Testis (tissue), 2 donors: ENCODE measurements at regions not wholly inside any gene's neighbourhood (a gene's known extent, or its start where the extent isn't known, plus 50 kb on each side); places are given as distances from the start of the nearest gene placed in this dataset.

ENCODE experiments used
- DNase-seq: peaks from one replicate; pipeline ENCODE4 v3.0.0-alpha.2; 2019
- H3K27ac ChIP-seq, 2 donors: fragments of 200-600 bp; sonication (generic); one replicate each; pipeline ENCODE4 v1.5.1; 2019
- H3K27me3 ChIP-seq: fragments of 200-600 bp; sonication (generic); one replicate; pipeline ENCODE4 v1.5.1; 2019
- H3K36me3 ChIP-seq: fragments of 200-600 bp; sonication (generic); one replicate; pipeline ENCODE4 v1.5.1; 2017; ENCODE audit warnings: low read depth; ENCODE audit errors: missing control alignments
- H3K4me1 ChIP-seq: fragments of 200-600 bp; sonication (generic); one replicate; pipeline ENCODE4 v1.5.1; 2019
- H3K4me3 ChIP-seq, 2 donors: fragments of 200-600 bp; sonication (generic); one replicate each; pipeline ENCODE4 v1.5.1; 2017 to 2019
- H3K9me3 ChIP-seq: fragments of 200-600 bp; sonication (generic); one replicate; pipeline ENCODE4 v1.5.1; 2017
- CTCF ChIP-seq, 3 experiments: fragments of 450-650 bp in 2 of 3; fragments of 200-600 bp in 1 of 3; sonication (generic) in 1 of 3; IDR thresholded peaks; one replicate each; pipeline ENCODE4 v1.5.1; 2016 to 2019; ENCODE audit warnings: antibody characterized with exemption in 3 of 3, mild to moderate bottlenecking in 2 of 3, moderate library complexity in 1 of 3
- POLR2A ChIP-seq: fragments of 450-650 bp; IDR thresholded peaks from one replicate; pipeline ENCODE4 v1.6.1; 2017; ENCODE audit warnings: antibody characterized with exemption, mild to moderate bottlenecking, moderate library complexity
- WGBS, 2 donors: methylation state at CpG; one replicate each; pipeline ENCODE4 v1.1.5; 2018; 5-methylcytosine and 5-hydroxymethylcytosine counted together
- intact Hi-C: fragments of 100-400 bp; cut with DNase I; formaldehyde crosslinking; loops from one replicate; pipeline ENCODE4 v1.15.1; 2023; ENCODE audit warnings: low total_unique reads

- no peak for DNase-seq
- 63 to 86% methylated on average over 1 of the region's 1 CpG for WGBS, 2 donors
- intact Hi-C loops = no loop called here
- H3K4me1 ChIP-seq = no peaks in the 10 kb centered on the region
- H3K27ac ChIP-seq = no peak overlapping the region
- H3K27me3 ChIP-seq = no peaks in the 10 kb centered on the region
- H3K9me3 ChIP-seq = no peaks in the 10 kb centered on the region
- no peaks in the 10 kb centered on the region for H3K36me3 ChIP-seq
- no peak overlapping the region for H3K4me3 ChIP-seq
- TF ChIP-seq POLR2A (no peak), CTCF (IDR thresholded peaks at IDR 0.05) (no peak)
Observed at GRCh38 chr2:57504787-57505186, 541.8 kb upstream of the VRK2 start.

GRCh38 chr2:57509189-57509588 lies 537.4 kb upstream of the VRK2 start:
- Histone ChIP-seq H3K27ac (no peak overlapping the region), H3K36me3 (no peaks in the 10 kb centered on the region), H3K9me3 (no peaks in the 10 kb centered on the region), H3K4me1 (no peaks in the 10 kb centered on the region), H3K4me3 (no peak overlapping the region), H3K27me3 (no peaks in the 10 kb centered on the region)
- intact Hi-C loops = no loop called here
- 76% methylated on average over 2 of the region's 2 CpGs for WGBS, 2 donors
- TF ChIP-seq CTCF (IDR thresholded peaks at IDR 0.05) (no peak), POLR2A (no peak)
- no peak for DNase-seq

GRCh38 chr2:57510704-57511103 lies 535.9 kb upstream of the VRK2 start:
- TF ChIP-seq POLR2A = no peak
- TF ChIP-seq CTCF (IDR thresholded peaks at IDR 0.05) = no peak
- Histone ChIP-seq H3K27ac (no peak overlapping the region), H3K4me1 (no peaks in the 10 kb centered on the region), H3K36me3 (no peaks in the 10 kb centered on the region), H3K4me3 (no peak overlapping the region), H3K27me3 (no peaks in the 10 kb centered on the region), H3K9me3 (no peaks in the 10 kb centered on the region)
- DNase-seq = no peak
- WGBS, 2 donors = 67 to 76% methylated on average over 4 of the region's 4 CpGs
- intact Hi-C loops = no loop called here

GRCh38 chr2:57515366-57515765 lies 531.2 kb upstream of the VRK2 start:
- Histone ChIP-seq H3K27me3 (no peaks in the 10 kb centered on the region), H3K9me3 (no peaks in the 10 kb centered on the region), H3K27ac (no peak overlapping the region), H3K36me3 (no peaks in the 10 kb centered on the region), H3K4me1 (no peaks in the 10 kb centered on the region), H3K4me3 (no peak overlapping the region)
- DNase-seq = no peak
- TF ChIP-seq POLR2A = no peak
- TF ChIP-seq CTCF (IDR thresholded peaks at IDR 0.05) = no peak
- WGBS, 2 donors = 66 to 71% methylated on average over 3 of the region's 3 CpGs
- intact Hi-C loops = no loop called here

- WGBS, 2 donors = 19 to 22% methylated on average over 7 of the region's 7 CpGs
- H3K9me3 ChIP-seq = no peaks in the 10 kb centered on the region
- H3K36me3 ChIP-seq = no peaks in the 10 kb centered on the region
- no peak for DNase-seq
- intact Hi-C loops = no loop called here
- TF ChIP-seq CTCF (IDR thresholded peaks at IDR 0.05) (peak; percentile 28 to 67 (median 30)), POLR2A (no peak)
- H3K4me1 ChIP-seq = no peaks in the 10 kb centered on the region
- no peak overlapping the region for H3K4me3 ChIP-seq
- no peak overlapping the region for H3K27ac ChIP-seq
- H3K27me3 ChIP-seq = no peaks in the 10 kb centered on the region
Observed at GRCh38 chr2:57516698-57517340, 529.8 kb upstream of the VRK2 start.
